GM18858 (cell line): ENCODE measurements at regions not wholly inside any gene's neighbourhood (a gene's known extent, or its start where the extent isn't known, plus 50 kb on each side); places are given as distances from the start of the nearest gene placed in this dataset.
"Not testable (repeated sequence)": the region's sequence is repeated elsewhere in the genome, so short reads cannot be mapped to it uniquely, and the experiment has no call there.

Source experiments
- ATAC-seq: cut with Tn5 transposase; IDR thresholded peaks from one replicate; pipeline ENCODE4 v1.9.1; 2021; ENCODE audit not compliant: unreplicated experiment

DNA sequence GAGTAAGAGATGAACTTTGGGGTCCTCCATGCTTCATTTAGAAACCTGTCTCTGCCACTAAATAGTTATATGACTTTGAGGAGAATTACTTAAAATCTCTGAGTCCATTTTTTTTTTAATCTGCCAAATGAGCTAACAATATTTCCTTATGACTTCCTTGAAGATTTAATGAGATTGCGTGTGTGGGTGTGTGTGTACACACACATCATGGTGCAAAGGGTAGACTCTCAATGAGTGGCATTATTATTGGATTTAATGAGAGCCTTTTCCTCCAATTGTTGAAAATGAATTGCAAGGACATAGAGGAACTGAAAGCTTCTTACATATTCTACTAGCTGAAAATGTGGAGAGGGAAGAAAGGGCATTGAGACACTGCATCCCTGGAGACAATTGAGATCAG is 573.5 kb upstream of the LUZP2 start:
- no peak for ATAC-seq

DNA sequence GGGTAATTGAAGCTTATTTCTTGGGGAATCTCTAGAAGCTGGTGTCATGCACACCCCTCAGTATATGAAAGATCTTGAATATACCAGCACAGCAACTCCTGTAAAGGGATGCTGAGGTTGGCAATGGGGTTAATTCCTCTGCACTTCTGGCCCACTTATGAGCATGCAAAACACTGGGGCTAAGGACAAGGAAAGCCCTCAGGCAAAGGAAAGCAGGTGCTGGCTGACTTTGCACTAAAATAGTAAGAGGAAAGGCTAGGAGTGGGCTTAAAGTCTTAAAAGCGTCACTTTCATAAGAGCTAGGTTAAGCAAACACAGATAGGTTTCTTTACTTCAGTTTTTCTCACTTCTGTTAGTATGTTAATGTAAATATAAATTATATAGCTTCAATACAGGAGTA is 572.6 kb upstream of the LUZP2 start:
- ATAC-seq: no peak

DNA sequence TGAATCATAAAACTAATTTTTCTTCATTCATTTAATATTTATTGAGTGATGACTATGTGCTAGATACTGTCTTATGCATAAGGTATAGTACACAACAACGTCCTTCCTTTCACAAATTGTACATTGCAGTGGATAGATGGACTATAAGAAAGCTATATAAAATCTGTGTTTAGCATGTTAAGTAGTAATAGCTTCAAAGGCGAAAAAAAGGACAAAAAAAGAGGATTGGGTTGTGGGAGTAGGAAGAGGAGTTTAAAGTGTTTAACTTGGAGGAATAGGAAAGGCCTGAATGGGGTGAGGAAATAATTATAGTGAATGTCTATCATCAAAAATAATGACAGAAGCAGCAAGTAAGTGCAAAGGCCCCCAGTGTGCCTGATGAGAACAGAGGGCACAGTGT is 565.4 kb upstream of the LUZP2 start:
- no peak for ATAC-seq

DNA sequence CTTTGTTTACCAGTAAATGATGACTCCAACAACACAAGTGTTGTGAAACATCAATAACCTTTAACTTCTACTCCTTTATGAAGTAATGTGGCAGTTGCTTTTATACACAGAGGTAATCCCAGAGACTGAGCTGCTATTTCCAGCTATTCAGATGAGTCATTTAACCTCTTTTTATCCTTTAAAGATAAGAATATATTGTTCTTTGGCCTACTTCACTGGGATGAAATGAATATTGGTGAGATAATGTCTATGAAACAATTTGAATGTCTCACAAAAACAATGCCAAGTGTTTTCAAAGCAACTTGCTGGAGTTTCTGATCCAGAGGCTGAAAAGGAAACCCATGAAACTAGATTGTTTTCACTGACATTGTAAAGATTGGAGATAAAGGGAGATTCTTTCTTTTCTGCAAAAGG is 564.4 kb upstream of the LUZP2 start:
- ATAC-seq: no peak

DNA sequence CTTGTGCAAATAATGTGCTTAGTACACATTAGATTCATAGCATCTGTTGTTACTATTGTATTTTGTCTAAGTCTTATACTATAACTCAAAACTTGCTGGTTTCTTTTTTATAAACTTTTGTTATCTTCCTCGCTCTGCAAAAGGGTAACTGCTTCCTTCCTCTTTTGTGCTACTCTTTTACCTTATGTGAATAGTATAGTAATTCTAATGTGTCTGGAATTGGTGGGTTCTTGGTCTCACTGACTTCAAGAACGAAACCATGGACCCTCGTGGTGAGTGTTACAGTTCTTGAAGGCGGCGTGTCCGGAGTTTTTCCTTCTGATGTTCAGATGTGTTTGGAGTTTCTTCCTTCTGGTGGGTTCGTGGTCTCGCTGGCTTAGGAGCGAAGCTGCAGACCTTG is 563.1 kb upstream of the LUZP2 start:
- no peak for ATAC-seq

DNA sequence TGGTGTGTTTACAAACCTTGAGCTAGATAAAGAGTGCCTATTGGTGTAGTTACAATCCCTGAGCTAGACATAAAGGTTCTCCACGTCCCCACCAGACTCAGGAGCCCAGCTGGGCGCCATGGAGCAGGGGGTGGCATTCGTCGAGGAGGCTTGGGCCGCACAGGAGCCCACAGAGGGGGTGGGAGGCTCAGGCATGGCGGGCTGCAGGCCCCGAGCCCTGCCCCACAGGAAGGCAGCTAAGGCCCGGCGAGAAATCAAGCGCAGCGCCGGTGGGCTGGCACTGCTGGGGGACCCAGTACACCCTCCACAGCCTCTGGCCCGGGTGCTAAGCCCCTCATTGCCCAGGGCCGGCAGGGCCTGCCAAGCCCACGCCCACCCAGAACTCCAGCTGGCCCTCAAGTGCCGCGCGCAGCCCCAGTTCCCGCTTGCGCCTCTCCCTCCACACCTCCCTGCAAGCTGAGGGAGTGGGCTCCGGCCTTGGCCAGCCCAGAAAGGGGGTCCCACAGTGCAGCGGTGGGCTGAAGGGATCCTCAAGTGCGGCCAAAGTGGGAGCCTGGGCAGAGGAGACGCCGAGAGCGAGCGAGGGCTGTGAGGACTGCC is 562.1 kb upstream of the LUZP2 start:
- ATAC-seq: not testable (repeated sequence)

DNA sequence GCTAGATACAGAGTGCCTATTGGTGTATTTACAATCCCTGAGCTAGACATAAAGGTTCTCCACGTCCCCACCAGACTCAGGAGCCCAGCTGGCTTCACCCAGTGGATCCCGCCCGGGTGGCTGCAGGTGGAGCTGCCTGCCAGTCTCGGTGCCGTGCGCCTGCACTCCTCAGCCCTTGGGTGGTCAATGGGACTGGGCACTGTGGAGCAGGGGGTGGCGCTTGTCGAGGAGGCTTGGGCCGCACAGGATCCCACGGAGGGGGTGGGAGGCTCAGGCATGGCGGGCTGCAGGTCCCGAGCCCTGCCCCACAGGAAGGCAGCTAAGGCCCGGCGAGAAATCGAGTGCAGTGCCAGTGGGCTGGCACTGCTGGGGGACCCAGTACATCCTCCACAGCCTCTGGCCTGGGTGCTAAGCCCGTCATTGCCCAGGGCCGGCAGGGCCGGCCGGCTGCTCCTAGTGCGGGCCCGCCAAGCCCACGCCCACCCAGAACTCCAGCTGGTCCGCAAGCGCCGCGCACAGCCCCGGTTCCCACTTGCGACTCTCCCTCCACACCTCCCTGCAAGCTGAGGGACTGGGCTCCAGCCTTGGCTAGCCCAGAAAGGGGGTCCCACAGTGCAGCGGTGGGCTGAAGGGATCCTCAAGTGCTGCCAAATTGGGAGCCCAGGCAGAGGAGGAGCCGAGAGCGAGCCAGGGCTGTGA is 554.6 kb upstream of the LUZP2 start:
- ATAC-seq: not testable (repeated sequence)

DNA sequence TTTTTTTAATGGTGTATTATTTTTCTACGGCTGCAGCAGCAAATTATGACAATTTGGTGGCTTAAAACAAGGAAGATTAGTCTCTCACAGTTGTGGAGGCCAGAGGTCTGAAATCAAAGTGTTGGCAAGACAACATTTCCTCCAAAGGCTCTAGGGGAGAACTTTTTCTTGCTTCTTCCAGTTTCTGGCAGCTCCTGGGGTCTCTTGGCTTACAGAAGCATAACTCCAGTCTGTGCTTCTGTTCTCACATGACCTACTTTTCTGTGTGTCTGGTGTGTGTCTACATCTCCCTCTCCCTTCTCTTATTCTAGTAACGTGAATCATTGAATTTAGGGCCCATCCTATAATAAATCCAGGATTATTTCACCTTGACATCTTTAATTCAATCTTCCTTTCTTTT is 551.9 kb upstream of the LUZP2 start:
- ATAC-seq: no peak

DNA sequence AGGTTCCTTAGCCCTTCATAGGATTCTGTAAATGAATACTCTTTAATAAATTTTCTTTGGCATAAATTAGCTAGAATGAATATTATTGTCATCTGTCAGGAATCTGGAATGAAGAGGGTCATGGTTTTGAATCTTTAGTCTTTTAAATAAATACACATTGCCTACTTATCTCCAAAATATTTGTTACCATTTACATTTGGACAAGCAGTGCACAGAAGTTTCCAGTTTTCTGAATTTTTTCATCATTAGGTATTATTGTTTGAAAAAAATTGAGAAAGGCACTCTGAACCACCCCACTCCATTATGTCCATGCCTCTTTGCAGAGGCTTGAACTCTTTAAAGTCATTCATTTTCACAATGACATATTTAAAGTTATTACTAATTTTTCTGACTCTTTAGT is 549.0 kb upstream of the LUZP2 start:
- no peak for ATAC-seq

DNA sequence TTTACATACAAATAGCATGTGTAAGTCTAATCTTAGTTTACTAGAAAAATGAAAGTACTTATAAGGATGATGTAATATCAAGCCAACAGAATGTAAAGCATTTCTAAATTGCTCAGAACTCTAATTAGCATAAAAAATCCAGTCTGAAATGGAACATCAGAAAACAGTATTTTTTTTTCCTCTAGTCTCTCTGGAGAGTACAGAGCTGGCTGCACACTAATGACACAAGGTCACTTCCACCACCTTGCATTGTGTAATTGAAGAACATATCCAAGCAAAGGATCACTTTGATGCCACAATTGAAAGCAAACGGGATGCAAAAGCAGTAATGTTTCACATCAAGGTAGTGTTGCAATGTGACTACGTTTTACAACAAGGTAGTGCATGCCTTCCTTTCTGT is 548.0 kb upstream of the LUZP2 start:
- no peak for ATAC-seq

DNA sequence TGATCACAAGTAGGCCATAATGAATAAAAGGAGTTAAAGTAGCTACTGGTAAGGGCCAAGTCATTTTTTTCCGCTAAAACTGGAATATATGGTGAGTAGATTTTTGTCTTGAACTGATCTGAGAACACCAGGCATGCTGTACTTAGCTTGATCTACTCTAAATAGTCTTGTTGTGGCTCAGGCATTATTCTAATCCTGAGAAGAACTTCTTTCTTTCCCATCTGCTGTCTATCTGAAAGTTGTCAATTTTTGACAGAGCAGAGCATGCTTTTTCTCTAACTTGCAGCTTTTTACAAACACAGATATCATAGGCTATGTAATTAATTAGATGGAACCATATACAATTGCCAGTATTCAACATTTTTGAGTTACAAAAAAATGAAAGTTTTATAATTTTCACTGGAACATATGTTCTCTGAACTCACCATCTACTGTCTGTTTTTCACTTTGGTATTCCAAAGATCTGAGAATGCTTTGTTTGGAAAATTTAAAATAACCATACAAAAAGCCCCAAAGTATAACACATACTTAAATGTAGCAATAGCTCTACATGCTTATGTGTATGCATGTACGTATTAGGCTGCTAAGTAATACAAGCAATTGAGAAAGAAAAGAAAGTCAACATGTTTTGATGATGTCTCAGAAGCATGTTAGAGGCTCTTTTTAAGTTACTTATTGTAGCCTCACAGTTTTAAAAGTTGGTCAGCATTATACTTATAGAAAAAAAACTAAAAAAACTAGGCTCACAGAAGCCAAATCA is 542.7 kb upstream of the LUZP2 start:
- ATAC-seq: no peak

DNA sequence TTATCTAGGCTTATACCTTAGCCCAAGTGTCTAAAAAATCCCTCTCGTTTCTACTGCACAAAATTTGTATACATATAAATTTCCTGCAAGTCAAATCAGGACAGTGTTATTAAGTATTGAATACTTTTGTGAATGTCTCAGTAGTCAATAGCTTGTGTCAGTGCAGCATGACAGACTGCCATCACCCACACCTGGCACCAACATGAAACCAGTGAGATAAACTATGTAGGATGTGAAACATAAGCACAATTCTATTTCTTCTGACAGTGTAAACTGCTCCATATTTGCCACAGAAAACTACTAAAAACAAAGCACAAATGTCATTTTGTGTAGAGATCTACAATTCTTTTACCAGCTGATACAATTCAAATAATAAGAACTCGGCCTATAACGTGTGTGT is 542.1 kb upstream of the LUZP2 start:
- no peak for ATAC-seq

DNA sequence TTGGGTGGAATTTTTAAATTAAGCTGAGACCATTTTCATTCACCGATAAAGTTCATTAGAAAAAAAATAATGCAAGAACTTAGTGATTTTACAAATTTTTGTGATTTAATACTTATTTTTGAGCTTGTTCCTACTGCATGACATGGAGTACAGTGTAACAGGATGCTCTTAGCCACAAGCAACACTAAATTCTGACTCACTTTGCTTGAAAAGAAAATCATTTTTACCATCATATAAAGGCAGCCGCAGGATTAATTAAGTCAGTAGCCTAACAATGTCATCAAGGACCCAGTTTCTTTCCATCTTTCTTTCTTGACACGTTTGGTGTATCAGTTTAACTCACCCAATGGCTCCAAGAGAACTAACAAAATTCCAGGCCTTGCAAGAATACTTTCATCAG is 540.3 kb upstream of the LUZP2 start:
- no peak for ATAC-seq

DNA sequence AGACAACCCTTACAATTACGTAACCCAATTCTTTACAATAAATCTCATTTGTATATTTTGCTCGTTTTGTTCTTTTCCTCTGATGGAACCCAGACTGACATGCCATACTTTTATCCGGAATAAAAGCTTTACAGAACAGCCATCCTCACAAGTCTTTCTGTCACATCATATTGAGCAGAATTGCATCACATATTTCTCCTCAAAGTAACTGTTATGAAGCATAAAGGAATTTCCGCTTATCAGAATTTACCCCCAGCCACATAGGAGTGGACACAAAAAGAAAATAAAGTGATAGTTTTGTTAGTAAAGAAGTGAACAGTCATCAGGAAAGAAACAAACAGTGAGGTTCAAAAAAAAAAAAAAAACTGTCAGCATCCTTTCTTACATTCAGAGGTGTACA is 539.5 kb upstream of the LUZP2 start:
- ATAC-seq: no peak

DNA sequence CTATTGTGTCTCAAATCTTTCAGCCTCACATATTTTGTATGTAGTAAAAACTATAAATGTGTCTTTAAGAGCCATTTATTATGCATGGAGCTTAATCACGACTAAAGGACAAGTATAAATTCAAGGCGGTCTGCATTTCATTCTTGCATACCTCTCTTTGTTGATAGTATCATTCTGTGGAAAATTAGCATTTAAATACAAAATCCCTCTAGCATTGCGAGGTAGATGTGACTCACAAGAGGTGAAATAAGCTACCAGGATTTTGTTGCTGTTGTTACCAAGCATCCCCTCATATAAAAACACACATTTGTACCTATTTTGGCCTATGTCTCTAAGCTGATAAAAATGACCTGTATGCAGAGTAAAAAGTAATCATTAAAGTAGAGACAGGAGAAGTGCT is 537.4 kb upstream of the LUZP2 start:
- no peak for ATAC-seq

DNA sequence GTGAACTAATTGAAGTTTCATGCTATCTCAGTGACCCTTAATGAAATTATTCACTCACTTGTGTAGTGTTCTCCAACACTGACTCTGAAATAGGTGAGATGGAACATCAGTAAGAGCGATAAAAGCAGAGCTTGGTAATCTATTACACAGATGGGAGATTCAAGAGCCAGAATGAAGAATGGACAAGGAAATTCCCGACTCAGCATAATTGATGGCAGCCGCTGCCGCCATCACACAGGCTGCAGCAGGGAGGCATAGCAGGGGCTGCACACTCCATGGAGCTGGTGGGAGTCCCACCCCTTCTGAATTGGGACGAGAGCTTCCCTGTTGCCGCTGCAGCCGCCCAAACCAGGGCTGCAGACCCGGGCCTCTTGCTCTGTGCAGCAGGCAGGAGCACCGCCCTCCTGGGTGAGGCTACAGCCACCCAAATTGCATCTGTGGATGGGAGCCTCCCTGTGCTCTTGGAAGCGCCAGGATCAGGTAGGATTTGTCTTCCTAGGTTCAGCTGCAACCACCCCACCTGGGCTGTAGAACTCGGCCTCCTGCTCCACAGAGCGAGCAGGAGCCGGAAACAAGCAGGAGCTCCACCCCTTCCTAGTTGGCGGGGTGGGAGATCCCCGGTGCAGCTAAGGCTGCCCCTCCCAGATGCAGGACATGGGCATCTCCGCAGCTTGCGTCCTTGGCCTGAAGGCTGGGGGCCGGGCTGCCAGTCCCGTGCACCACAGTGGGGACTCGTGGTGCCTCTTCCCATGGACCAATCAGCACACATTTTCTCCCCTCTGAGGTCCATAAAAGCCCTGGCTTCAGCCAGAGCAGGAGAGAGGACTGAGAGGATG is 535.1 kb upstream of the LUZP2 start:
- ATAC-seq: no peak

DNA sequence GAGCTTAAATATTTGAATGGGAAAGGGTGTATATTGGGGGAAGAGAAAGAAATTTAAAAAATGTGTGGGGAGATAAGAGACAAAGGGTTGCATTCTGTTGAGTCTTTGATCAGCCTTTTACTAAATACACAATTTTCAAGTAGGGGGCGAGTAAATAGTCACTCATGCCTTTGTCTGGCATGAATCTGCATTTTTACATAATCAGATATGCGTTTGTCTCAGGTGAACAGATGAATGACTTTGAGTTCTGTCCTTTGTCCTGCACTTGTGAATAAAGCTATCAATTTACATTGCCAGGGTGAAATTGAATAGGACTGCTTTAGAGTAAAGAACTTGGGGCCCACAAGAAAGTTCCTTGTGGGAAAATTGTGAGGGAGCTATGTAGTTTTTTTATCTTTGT is 523.6 kb upstream of the LUZP2 start:
- ATAC-seq: no peak

DNA sequence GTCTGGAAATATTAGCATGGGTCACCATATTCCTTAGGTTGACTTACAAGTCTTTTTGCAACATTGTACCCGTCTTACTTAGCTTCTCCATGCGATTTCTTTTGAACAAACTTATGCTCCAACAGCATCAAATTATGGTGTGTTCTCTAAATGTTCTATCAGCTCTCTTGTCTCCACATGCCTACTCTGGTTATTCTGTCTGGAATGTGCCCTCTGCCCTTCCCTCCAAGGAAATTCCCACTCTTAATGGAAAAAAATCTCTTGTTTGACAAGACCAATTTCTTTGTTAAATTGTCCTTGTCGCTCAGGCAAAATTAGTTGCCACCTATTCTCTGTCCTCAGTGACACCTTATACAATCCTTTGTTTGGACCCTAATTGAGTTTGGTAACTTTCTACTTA is 522.8 kb upstream of the LUZP2 start:
- no peak for ATAC-seq

DNA sequence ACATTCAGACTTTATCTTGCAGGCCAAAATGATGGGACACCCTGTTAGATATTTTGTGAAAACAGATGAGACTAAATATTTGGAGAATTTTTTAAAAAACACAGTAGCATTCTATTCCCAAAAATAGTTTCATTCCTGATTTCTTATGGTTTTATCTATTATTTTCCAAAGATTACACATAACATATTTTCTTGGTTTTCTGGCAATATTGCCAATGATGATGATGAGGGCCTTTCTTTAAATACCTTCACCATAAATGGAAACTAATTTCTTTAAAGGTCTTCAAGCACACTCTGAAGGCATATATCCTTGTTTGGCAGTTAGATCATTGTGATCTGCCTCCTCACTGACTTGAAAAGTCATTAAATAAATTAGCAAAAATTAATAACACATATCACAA is 522.3 kb upstream of the LUZP2 start:
- no peak for ATAC-seq

DNA sequence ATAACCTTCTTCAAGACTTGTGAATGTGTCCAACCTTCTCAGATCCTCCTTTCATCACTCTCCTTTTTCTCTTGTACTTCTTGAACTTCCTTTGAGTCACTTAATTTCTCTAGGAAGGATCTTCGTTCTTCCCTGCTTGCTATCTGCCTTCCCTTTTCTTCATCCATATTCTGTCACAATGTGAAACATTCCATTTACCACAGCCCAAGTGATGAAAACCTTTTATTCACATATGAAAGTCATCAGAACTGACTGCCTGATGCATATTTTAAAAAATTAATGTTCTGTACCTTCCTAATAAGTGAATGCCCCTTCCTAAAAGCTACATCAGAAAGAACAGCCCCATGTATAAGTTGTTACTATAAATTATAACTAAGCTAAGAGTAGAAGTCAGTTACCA is 520.4 kb upstream of the LUZP2 start:
- no peak for ATAC-seq

DNA sequence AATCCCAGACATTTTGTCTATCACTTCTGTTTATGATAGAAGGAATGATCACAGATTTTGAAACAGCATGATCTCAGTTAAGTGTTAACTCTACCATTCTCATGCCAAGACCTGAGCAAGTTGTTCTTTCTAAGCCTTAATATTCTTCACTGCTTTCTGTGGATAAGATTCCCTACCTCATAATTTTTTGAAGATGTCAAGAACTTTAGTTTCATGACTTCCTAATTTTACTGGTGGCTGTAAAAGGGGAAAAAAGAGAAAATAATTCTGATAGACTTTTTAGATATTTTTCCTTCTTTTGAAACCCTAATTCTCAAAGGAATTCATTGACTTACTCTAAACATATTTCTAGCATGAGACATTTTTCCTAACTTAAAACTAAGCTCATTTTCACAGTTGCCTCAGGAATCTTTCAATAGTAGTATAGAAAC is 520.0 kb upstream of the LUZP2 start:
- no peak for ATAC-seq
